ENCODE measurements at regions not wholly inside any gene's neighbourhood (a gene's known extent, or its start where the extent isn't known, plus 50 kb on each side); places are given as distances from the start of the nearest gene placed in this dataset.

GRCh38 chr13:90461398-90461797 is 886.1 kb upstream of the MIR17HG start:
- TF ChIP-seq, protein P1, sequence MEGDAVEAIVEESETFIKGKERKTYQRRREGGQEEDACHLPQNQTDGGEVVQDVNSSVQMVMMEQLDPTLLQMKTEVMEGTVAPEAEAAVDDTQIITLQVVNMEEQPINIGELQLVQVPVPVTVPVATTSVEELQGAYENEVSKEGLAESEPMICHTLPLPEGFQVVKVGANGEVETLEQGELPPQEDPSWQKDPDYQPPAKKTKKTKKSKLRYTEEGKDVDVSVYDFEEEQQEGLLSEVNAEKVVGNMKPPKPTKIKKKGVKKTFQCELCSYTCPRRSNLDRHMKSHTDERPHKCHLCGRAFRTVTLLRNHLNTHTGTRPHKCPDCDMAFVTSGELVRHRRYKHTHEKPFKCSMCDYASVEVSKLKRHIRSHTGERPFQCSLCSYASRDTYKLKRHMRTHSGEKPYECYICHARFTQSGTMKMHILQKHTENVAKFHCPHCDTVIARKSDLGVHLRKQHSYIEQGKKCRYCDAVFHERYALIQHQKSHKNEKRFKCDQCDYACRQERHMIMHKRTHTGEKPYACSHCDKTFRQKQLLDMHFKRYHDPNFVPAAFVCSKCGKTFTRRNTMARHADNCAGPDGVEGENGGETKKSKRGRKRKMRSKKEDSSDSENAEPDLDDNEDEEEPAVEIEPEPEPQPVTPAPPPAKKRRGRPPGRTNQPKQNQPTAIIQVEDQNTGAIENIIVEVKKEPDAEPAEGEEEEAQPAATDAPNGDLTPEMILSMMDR (IDR thresholded peaks at IDR 0.05), result no peak
- TF ChIP-seq EZH2 (IDR thresholded peaks at IDR 0.05), result no peak

Measured in neural progenitor cell (in vitro differentiated cells).